ENCODE measurements at regions not wholly inside any gene's neighbourhood (a gene's known extent, or its start where the extent isn't known, plus 50 kb on each side); places are given as distances from the start of the nearest gene placed in this dataset.

DNA sequence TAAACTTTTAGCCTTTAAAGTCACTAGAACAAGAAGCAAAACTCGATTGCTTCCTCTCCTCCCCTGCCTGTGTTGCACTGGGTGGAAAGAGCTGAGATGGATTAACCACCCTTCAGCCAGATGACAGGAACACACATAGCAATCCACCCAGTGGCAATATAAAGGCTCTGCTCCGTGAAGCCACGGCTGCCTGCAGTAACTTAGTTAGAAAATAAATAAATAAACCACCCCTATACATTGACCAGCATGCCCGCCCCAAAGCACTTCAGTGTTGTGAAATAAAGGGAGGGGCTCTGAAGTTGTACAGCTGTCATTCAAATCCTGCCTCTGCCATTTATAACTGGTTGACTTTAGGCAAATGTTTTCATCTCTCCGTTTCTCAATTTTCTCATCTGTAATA is 217.1 kb upstream of the LDB2 start:
- Mint-ChIP-seq H3K27ac (no peak overlapping the region), H3K4me3 (no peak overlapping the region), H3K36me3 (no peaks in the 10 kb centered on the region), H3K9me3 (peaks cover 0 to 7% (median 1%) of the 10 kb centered on the region in 7 donors), H3K27me3 (ENCODE audit: low read depth in 3 of 3) (peaks cover 0 to 4% (median 3%) of the 10 kb centered on the region in 3 donors), H3K4me1 (no peaks in the 10 kb centered on the region)
- no peak overlapping the region for H3K4me3 ChIP-seq (replicated peaks in 1 of 3; ENCODE audit: low read depth in 2 of 3, low read length in 3 of 3)
- no peaks in the 10 kb centered on the region for H4K20me1 ChIP-seq (ENCODE audit: insufficient read depth, low read length)
- no peak overlapping the region for H3K9ac ChIP-seq (ENCODE audit: insufficient read depth, low read length, poor library complexity, severe bottlenecking)
- no peak overlapping the region for H3K27ac ChIP-seq (ENCODE audit: low read depth in 1 of 2, low read length in 2 of 2)
- WGBS (ENCODE audit: insufficient coverage): 100% methylated on average over 1 of the region's 5 CpGs
- H3K9me3 ChIP-seq (replicated peaks in 1 of 2; ENCODE audit: control insufficient read depth in 1 of 2, insufficient read depth in 1 of 2, low read length in 2 of 2): no peaks in the 10 kb centered on the region
- no peaks in the 10 kb centered on the region for H3K4me1 ChIP-seq (ENCODE audit: control insufficient read depth in 1 of 2, insufficient read depth in 2 of 2, low read length in 2 of 2)
- no peak for TF ChIP-seq CTCF (IDR thresholded peaks at IDR 0.05)
- H3K27me3 ChIP-seq (ENCODE audit: control insufficient read depth in 2 of 2, insufficient read depth in 2 of 2, low read length in 2 of 2): no peaks in the 10 kb centered on the region
- no peak overlapping the region for H3K4me2 ChIP-seq (replicated peaks; ENCODE audit: extremely low read depth, low read length, poor library complexity, severe bottlenecking)
- no peak overlapping the region for H2AFZ ChIP-seq (ENCODE audit: insufficient read depth, low read depth, low read length, poor library complexity, severe bottlenecking)
- DNase-seq: no peak
- H3K79me2 ChIP-seq (ENCODE audit: insufficient read depth, low read length): no peaks in the 10 kb centered on the region
- intact Hi-C loops (cut with micrococcal nuclease): no loop called here
- no peaks in the 10 kb centered on the region for H3K36me3 ChIP-seq (replicated peaks in 1 of 2; ENCODE audit: control insufficient read depth in 1 of 2, insufficient read depth in 2 of 2, low read length in 2 of 2)

GRCh38 chr4:17112292-17112659 is 213.8 kb upstream of the LDB2 start:
- Histone ChIP-seq H4K20me1 (ENCODE audit: insufficient read depth, low read length) (no peaks in the 10 kb centered on the region), H3K9ac (ENCODE audit: insufficient read depth, low read length, poor library complexity, severe bottlenecking) (no peak overlapping the region), H3K4me2 (replicated peaks; ENCODE audit: extremely low read depth, low read length, poor library complexity, severe bottlenecking) (no peak overlapping the region), H3K4me3 (replicated peaks in 1 of 3; ENCODE audit: low read depth in 2 of 3, low read length in 3 of 3) (no peak overlapping the region), H2AFZ (ENCODE audit: insufficient read depth, low read depth, low read length, poor library complexity, severe bottlenecking) (no peak overlapping the region), H3K36me3 (replicated peaks in 1 of 2; ENCODE audit: control insufficient read depth in 1 of 2, insufficient read depth in 2 of 2, low read length in 2 of 2) (no peaks in the 10 kb centered on the region), H3K4me1 (ENCODE audit: control insufficient read depth in 1 of 2, insufficient read depth in 2 of 2, low read length in 2 of 2) (no peaks in the 10 kb centered on the region), H3K27ac (ENCODE audit: low read depth in 1 of 2, low read length in 2 of 2) (no peak overlapping the region), H3K27me3 (ENCODE audit: control insufficient read depth in 2 of 2, insufficient read depth in 2 of 2, low read length in 2 of 2) (no peaks in the 10 kb centered on the region), H3K79me2 (ENCODE audit: insufficient read depth, low read length) (no peaks in the 10 kb centered on the region), H3K9me3 (replicated peaks in 1 of 2; ENCODE audit: control insufficient read depth in 1 of 2, insufficient read depth in 1 of 2, low read length in 2 of 2) (no peaks in the 10 kb centered on the region)
- Mint-ChIP-seq H3K4me3 (no peak overlapping the region), H3K27me3 (ENCODE audit: low read depth in 3 of 3) (peaks cover 0 to 4% (median 1%) of the 10 kb centered on the region in 3 donors), H3K9me3 (peaks cover 0 to 7% (median 2%) of the 10 kb centered on the region in 7 donors), H3K27ac (no peak overlapping the region), H3K4me1 (no peaks in the 10 kb centered on the region), H3K36me3 (no peaks in the 10 kb centered on the region)
- DNase-seq: no peak
- intact Hi-C loops (cut with micrococcal nuclease): no loop called here
- no peak for TF ChIP-seq CTCF (IDR thresholded peaks at IDR 0.05)
- WGBS (ENCODE audit: insufficient coverage): 33% methylated on average over 1 of the region's 4 CpGs
